Smooth muscle cell of the brain vasculature (primary cell): ENCODE measurements at regions not wholly inside any gene's neighbourhood (a gene's known extent, or its start where the extent isn't known, plus 50 kb on each side); places are given as distances from the start of the nearest gene placed in this dataset.
"Not testable (repeated sequence)": the region's sequence is repeated elsewhere in the genome, so short reads cannot be mapped to it uniquely, and the experiment has no call there.

ENCODE experiments used
- DNase-seq: peaks from one replicate; pipeline ENCODE4 v3.0.0-alpha.2; 2012; ENCODE audit warnings: low read depth, low spot score

DNA sequence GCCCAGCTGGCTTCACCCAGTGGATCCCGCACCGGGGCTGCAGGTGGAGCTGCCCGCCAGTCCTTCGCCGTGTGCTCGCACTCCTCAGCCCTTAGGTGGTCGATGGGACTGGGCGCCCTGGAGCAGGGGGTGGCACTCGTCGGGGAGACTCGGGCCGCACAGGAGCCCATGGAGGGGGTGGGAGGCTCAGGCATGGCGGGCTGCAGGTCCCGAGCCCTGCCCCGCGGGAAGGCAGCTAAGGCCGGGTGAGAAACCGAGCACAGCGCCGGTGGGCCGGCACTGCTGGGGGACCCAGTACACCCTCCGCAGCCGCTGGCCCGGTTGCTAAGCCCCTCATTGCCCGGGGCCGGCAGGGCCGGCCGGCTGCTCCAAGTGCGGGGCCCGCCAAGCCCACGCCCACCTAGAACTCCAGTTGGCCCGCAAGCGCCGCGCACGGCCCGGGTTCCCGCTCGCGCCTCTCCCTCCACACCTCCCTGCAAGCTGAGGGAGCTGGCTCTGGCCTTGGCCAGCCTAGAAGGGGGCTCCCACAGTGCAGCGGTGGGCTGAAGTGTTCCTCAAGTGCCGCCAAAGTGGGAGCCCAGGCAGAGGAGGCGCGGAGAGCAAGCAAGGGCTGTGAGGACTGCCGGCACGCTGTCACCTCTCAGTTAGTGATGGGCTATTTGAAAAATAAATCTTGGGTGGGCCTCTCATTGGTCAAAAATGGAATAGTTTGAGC lies 411.2 kb upstream of the NOX3 start:
- not testable (repeated sequence) for DNase-seq

DNA sequence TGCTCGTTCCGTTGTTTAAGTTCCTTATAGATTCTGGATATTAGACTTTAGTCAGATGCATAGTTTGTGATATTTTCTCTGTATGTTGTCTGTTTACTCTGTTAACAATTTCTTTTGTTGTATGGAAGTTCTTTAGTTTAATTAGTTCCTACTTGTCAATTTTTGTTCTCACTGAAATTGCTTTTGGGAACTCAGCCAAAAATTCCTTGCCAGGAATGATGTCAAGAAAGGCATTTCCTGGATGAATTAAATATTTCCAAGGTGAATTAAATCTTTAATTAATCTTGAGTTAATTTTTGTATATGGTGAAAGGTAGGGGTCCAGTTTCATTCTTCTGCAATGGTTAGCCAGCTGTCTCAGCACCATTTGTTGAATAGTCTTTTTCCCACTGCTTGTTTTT lies 406.2 kb upstream of the NOX3 start:
- no peak for DNase-seq

DNA sequence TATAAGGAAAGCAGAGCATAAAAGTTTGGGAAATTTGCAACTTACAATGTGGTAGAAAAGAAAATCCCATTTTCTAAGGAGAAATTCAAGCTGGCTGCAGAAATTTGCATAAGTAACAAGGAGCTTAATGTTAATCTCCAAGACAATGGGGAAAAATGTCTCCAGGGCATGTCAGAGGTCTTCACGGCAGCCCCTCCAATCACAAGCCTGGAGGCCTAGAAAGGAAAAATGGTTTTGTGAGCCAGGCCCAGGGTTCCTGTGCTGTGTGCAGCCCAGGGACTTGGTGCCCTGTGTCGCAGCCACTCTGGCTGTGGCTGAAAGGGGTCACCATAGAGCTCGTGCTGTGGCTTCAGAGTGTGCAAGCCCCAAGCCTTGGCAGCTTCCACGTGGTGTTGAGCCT lies 403.3 kb upstream of the NOX3 start:
- DNase-seq: not testable (repeated sequence)

DNA sequence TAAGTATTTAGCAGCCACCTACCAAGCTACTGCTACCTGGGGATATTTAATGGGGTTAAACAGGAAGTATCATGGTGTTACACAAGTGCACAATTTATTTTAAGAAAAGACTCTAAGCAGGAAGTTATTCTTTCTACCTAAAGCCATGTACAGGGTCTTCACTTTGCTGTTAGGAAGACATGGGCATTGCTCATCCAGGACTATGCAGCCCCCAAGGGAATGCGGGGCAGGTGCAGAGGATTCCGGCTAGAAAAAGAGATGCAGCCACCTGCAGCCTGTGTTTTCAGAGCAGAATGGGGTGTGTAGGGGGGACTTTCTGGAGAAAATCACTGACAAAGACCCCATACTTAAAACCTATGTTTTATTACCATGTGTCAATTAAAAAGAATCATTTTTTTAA lies 399.1 kb upstream of the NOX3 start:
- no peak for DNase-seq

DNA sequence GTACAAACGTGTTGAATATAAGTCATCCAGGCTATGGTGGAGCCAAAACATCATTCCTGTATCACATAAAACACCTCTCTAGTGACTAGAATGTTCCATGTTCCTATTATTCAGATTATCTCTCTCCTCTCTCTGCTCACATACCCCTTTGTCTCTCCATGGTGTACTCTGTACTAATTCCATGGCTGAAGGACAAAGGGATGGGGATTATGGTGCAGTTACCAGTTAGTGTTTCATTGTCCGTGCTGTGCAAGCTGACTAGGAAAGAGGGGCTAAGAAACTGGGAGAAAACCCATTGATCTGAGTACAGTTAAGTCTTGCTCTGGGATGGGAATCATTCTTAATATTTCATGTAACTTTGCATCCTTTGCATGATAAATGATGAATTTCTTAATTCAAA lies 397.4 kb upstream of the NOX3 start:
- no peak for DNase-seq

DNA sequence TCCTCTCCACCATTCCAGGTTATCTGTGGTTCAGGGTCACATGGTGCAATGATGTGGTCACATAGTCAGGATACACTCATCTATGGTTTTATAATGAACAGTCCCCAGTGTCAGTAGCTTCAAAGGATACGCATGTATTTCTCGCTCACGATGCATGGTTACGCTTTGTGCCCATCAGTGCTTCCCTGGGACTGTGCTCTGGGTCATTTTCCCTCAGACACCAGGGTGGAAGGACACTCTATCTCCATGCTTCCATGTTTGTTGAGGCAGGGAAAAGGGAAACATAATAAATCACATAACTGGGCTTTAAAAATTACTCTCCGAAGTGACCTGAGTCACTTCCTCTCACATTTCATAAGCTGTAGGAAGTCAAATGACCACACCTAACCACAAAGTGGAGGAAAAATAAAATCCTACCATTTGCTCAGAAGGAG lies 394.8 kb upstream of the NOX3 start:
- DNase-seq: no peak

DNA sequence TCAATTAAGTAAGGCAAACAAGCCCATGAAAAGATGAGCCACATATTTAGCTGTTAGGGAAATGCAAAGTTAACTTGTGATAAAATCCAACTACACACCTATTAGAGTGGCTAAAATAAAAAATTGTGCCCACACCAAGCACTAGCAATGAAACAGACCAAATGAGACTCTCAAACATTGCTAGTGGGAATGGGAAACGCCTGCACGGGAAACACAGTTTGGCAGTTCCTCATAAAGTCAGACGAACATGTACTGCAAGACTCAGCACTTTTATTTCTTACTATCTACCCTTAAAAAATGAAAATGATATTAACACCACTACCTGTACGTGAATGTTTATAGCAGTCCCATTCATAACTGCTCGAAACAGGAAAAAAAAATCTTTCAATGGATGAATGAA lies 392.1 kb upstream of the NOX3 start:
- DNase-seq: no peak

DNA sequence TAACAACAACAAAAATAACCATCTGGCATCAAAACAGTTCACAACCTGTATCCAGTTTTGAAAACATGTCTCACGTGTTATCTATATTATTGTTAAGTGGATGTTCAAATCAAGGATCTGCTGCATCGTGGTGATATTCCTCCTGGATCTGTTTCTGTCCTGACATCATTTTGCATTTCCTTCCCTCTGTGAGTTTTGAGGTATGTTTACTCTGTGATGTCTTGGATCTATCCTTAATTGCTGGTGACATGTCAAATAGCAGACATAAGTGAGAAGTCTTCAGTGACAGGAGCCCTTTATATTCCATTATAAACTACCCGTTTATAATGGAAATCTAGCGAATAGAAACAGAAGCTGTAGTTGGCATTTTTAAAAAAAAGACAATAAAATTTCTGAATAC lies 381.8 kb upstream of the NOX3 start:
- DNase-seq: no peak

DNA sequence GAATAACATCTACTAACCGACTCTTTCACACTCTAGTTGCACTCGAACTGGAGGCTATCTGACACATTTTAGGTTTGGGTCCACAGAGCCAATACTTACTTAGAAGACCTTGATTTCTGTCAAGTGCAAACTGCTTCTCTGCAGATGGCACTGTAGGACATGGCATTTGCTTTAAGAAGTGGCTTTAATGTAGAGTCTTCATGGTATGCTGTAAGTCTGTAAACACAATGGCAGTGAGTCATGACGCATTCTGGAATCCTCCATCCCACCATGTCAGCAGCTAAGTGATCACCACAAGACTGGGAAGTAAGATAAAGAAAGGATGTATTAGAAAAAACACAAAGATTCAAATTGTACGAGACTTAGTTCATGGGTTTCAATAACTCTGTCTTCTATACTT lies 377.0 kb upstream of the NOX3 start:
- no peak for DNase-seq

DNA sequence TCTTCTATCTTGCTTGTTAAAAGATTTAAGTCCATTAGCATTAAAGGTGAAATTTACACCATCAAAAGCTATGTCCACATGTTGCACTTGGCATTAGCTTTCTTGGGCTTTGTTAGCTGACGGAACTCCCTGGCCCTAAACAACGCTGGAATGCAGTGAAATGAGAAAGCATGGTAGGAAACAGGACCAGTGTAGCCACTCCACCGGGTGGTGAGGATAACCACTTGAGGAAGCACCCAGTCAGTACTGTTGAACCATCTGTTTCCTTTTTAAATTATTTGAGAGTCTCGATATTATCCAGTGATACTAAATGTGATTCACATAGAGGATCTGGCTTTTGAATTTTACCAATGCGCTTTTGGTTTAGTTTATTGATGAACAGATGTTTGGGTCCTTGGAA lies 374.9 kb upstream of the NOX3 start:
- no peak for DNase-seq

DNA sequence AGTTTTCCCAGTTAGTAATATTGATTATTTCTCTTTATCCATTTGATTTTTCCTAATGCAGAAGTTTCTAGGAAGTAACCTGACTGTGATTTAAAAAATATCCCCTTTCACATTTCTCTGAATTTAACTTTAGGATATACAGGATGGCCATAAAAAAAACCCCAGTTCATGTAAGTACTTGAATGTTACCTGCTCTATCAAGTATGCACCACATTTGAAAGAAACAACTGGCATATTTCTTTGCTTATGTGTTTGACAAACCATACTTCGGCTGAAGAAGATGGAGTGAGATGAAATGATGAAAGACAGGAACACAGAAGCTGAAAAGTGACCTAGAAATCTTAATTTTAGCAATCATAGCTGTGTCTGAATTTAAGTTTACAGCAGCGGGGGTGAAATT lies 374.0 kb upstream of the NOX3 start:
- no peak for DNase-seq

DNA sequence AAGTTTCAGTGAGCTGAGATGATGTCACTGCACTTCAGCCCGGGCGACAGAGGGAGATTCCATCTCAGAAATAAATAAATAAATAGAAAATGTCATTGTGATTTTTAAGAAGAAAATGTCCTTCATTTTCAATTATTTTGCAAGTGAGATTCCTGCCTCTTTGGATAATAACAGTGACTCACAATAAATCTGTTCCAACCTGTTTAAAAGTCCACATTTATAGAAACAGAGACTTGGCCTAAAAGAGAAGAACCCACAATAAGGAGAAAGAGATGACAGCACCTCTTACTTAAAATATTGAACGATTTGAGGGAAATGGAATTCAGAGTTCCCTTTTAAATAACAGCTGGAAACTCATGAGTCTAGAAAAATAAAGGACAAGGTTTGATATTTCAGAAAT lies 373.4 kb upstream of the NOX3 start:
- DNase-seq: no peak

DNA sequence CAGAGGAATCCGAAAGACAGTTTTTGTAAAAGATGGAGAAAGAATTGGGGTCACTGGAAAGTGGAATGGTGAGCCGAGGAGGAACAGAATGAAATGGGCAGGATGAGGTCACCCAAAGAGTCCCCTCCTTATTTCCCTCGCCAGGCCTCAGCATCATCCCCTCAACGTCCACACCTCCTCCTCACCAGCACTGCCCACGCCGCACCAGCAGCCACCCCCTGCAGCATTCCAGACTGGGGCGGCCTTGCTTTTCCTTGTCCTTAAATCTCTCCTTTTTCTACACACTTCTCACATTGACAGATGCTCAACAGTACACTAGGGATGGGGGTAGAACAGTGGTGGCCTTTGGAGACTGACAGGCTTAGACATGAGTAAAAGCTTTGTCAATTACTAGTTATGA lies 363.1 kb upstream of the NOX3 start:
- DNase-seq: no peak

DNA sequence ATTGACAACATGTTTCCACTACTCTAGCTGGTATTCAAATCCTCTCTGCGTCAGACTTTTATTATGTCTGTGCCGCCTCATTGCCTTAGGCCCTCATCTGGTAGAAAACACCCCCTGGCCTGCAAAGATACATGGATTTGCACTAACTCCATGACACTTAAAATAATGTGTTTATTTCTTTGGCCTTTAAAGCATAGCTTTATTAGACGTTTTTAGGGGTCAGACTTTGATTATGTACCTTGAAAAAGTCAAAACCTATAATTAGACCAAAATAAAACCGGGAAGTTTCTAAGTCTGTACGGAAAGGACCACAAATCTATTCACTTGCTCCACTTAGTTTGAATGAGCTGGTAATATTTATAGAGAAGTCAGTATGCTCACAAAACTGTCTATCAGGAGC lies 357.9 kb upstream of the NOX3 start:
- no peak for DNase-seq

DNA sequence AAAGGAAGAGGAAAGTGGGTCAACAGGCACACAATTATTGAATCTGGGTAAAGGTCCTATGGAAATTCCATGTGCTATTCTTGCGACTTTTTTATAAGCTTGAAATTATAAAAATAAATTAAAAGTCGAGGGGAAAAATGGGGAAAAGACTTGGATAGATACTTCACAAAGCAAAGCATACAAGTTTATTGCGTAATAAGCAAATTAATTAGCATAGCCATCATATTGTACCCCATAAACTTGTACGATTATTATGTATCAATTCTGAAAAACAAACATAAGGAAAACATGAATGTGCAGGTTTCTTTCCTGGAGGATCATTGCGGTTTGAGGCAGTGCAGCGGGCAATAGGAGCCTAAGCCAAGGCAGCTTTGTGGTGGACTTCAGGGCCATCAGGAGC lies 351.6 kb upstream of the NOX3 start:
- DNase-seq: no peak

DNA sequence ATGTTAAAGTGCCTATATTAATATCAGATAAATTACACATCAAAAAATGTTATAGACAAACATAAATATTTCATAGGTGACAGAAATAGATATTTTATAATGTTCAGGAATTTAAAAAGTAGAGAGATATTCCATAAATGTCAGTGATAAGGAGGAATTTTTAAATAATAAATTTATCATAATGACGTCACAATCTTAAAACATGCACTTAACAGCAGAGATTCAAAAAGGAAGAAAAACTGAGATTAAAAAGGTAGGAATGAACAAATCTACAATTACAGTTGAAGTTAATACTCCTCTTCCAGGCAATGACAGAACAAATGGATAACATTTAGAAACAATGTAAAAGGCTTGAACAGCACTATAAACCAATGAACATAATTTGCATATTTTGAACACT lies 345.4 kb upstream of the NOX3 start:
- no peak for DNase-seq

DNA sequence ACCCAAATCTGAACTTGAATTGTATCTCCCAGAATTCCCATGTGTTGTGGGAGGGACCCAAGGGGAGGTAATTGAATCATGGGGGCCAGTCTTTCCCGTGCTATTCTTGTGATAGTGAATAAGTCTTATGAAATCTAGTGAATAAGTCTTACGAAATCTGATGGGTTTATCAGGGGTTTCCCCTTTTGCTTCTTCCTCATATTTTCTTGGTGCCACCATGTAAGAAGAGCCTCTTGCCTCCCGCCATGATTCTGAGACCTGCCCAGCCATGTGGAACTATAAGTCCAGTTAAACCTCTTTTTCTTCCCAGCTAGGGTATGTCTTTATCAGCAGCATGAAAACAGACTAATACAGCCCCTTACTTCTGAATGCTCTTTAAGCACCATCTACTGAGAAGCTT lies 343.2 kb upstream of the NOX3 start:
- not testable (repeated sequence) for DNase-seq

DNA sequence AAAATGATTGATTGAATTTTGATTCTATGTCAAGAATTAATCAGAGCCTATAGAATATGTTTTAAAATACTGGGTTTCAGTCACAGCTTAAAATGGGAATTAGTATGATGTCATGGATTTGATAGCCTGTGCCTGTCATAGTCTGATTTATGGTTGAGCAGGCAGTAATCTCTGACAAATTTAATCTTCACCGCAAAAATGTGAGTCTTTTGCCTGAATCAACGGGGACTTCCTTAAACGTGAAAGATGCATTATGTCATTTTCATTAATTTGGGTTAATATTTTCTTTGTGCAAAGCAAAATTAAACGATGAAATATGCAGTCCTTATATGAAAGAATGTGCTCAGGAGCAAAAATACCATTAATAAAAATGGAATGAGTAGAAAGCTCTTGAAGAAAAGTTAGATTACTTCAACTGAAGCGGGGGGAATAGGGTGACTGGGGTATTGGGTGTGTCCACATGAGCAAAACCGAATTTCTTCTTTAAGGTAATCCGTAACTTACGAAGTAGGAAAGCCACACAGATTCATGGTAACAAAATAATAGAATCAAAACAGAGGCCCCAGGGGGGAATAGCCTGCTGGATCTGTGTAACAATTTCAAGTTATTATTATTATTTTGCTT lies 339.6 kb upstream of the NOX3 start:
- no peak for DNase-seq

DNA sequence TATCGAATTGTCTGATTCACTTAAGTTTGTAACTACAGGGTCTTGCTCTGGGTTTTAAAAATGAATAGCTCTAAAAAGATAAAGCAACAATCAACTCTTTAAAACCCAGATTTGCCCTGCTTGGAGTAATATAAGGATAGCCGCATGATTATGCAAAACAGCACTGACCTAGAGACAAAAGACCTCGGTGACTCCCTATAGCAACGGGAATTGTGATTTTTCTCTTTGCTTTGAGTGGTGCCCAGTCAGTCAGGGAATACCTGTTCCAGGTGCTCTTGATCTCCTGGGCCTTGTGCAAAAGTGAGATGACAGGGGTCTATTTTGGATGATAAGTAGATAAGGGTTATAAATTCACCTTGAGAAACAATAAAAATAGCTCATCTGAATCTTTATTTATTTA lies 336.3 kb upstream of the NOX3 start:
- DNase-seq: no peak

DNA sequence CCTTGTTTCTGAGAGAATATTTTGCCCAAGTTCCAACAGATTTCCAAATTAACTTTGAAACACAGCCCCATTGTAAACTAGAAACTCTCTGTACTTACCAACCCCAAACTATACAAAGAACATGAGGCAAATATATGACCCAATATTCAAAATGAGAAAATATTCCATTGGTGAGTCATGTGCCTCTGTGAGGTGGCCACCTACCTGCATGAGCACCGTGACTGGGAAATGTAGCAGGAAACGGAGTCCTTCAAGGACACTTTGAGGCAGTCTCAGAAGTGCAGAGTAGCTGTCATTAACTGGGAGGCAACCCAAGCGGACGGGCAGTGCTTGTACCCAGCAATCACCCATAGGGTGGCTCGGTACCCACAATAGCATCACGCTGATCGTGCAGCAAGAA lies 335.5 kb upstream of the NOX3 start:
- no peak for DNase-seq

DNA sequence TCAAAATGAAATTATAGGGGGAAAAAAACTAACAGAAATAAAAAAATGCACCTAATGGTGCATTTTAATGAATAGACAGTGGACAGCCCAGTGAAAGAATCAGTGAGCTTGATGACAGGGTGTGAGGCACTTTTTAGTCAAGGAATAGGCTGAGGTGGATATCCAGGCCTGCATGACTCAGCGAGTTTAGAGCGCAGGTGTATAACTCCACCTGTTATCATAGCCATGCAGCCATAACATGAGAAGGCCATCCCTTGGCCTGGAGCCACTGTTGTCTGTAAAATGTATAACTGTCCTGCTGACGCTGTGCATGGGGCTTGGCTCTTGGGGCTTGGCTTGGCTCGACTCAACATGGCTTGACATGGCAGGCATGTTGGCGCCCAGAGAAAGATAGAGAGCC lies 331.5 kb upstream of the NOX3 start:
- no peak for DNase-seq

DNA sequence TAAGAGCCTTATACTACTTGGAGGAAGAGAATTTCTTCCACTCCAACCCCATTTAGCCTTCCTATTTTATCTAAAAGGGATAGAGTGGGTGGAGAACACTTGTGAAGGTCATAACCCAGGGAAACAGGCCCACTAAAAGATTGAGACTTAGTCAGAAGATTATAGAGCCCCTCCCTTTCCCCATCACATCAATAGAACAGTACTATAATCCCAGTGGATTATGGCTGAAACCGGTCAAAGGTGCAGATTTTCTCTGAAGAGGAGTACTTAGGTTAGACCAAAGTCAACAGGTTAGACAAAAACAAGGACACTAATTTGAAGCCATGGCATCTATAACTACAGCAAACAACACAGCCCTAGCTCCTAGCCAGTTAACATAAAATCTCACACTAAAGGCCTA lies 330.9 kb upstream of the NOX3 start:
- DNase-seq: no peak

DNA sequence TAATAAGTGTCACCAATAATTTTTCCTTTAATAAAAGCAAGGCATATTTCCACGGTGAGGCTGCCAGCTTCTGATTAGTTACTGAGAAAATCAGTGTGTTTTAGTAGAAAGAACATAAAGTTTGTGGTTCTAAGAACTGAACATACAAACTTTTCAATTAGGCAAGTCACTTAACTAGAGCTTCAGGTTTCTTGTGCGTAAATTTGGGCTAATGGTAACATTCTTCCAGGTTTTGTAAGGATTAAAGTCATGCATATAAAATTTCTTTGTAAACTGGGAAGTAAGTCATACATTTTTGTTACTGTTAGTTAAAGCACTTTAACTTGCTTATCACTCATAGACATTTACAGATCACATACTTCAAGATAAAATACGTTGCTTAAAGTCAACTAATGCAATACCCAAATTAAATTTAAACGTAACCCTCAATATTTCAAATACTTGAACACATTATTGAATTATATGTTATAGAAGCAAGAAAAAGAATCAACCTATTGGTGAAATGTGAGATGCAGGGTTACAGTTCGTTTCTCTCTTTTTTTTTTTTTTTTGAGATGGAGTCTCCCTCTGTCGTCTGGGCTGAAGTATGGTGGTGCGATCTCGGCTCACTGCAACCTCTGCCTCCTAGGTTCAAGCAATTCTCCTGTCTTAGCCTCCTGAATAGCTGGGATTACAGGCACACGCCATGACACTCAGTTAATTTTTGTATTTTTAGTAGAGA lies 327.3 kb upstream of the NOX3 start:
- no peak for DNase-seq
